ENCODE measurements at regions not wholly inside any gene's neighbourhood (a gene's known extent, or its start where the extent isn't known, plus 50 kb on each side); places are given as distances from the start of the nearest gene placed in this dataset.

DNA sequence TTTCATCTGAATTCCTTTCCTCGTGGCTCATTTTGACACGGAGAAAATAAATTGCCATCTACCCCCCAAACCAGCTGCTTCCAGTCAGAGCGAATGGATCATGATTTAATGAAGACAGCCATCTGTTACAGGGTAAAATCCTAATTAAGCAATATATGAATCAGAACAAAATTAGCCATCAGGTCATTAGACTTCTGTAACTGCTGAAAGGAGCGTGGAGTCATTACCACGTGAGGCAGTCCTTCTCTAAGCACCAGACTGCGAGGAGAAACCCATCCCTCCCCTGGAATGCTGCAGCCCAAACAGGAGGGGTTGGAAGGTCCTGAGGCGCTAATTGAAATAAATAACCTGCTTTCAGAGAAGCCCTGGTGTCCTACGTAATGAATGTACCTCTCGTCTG, 51.1 kb upstream of the TCL1A start:
- TF ChIP-seq EZH2phosphoT487 (IDR thresholded peaks at IDR 0.05; ENCODE audit: insufficient read depth, low read depth): no peak
- no peak for TF ChIP-seq EZH2 (IDR thresholded peaks at IDR 0.05; ENCODE audit: insufficient read depth, poor library complexity, severe bottlenecking)

Data from GM23248 (cell line).